ENCODE measurements at regions not wholly inside any gene's neighbourhood (a gene's known extent, or its start where the extent isn't known, plus 50 kb on each side); places are given as distances from the start of the nearest gene placed in this dataset.

DNA sequence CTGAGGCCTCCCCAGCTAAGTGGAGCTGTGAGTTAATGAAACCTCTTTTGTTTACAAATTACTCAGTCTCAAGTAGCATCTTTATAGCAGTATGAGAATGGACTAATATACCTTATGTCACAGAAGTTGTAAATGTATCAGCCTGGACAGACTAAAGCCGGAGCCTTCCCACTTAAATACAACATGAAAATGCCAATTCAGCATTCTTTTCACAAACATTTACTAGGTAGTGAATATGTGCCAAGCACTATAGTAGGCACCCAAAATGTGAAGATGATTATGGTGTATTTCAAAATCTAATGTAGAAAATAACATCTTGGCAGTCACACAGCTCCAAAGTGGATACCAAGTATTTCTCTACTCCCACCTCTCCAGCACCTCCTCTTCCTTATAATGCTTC is 693.0 kb downstream of the KCNJ2 start:
- intact Hi-C loops (cut with DNase I; ENCODE audit: low total_unique reads): no loop called here
- Histone ChIP-seq H3K4me3 (no peak overlapping the region), H3K9me3 (no peaks in the 10 kb centered on the region), H3K27me3 (no peaks in the 10 kb centered on the region), H3K4me1 (no peaks in the 10 kb centered on the region), H3K36me3 (no peaks in the 10 kb centered on the region), H3K27ac (no peak overlapping the region)
- TF ChIP-seq CTCF (IDR thresholded peaks at IDR 0.05): no peak
- DNase-seq: no peak

DNA sequence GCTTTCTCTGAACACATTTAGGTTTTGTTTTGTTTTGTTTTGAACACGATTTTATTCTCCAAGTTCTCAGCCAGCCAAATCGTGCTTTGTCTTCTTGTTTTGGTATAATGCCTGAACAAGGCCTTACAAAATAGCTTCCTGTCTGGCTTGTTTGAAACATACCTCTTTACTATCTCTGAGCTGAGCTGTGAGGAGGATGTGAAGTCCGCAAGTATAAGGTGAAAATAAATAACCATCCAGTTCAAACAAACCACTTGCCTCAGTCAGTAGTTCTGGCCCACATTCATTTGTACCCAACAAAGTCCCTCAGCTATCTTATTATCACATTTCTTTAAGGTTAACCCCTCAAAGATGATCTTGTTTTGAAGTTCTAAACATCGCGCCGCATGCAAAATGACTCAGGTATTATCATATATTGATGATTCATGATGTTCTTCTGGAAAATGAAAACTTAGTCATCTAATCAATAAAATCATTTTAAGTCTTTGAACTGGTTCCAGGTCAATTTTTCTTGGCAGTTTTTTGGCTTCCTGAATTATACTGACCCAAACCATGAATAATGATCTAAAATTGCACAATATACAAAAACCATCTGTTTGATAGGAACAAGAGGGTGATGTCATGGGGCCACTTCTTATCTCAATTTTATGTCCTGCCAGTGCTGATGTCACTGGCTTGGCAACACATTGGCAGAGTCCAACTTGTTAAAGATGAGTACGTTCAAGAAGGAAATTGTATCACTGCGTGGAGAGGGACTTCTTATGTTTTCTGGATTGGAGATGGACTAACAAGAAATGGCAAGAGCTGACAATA is 694.3 kb downstream of the KCNJ2 start:
- intact Hi-C loops (cut with DNase I; ENCODE audit: low total_unique reads): no loop called here
- no peaks in the 10 kb centered on the region for H3K36me3 ChIP-seq
- H3K4me1 ChIP-seq: no peaks in the 10 kb centered on the region
- no peak overlapping the region for H3K27ac ChIP-seq
- H3K27me3 ChIP-seq: no peaks in the 10 kb centered on the region
- no peak for DNase-seq
- no peak for TF ChIP-seq CTCF (IDR thresholded peaks at IDR 0.05)
- H3K4me3 ChIP-seq: no peak overlapping the region
- H3K9me3 ChIP-seq: no peaks in the 10 kb centered on the region

- H3K4me1 ChIP-seq: no peaks in the 10 kb centered on the region
- DNase-seq: no peak
- intact Hi-C loops (cut with DNase I; ENCODE audit: low total_unique reads): no loop called here
- H3K27ac ChIP-seq: no peak overlapping the region
- H3K4me3 ChIP-seq: no peak overlapping the region
- no peak for TF ChIP-seq CTCF (IDR thresholded peaks at IDR 0.05)
- H3K36me3 ChIP-seq: no peaks in the 10 kb centered on the region
- no peaks in the 10 kb centered on the region for H3K27me3 ChIP-seq
- no peaks in the 10 kb centered on the region for H3K9me3 ChIP-seq
These were observed 696.9 kb downstream of the KCNJ2 start for GRCh38 chr17:70865993-70866804.

DNA sequence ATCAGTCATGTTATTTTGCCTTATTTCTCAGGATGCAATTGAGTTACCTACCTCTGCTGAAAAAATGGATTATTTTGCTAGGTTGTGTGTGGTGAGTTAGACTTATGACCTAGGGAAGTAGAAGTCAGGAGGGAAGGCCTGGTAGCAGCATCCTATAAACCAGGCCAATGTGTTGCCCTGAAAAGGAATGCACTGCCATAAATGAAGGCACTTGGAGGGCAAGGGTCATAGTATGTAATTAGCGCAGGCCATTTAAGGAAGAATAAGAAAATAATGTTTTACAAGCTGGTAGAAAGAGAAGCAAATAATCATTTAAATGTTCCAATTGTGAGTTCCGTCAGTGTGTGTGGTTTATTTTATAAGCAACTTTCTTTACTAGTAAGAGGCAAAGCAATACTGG is 698.8 kb downstream of the KCNJ2 start:
- no peak for TF ChIP-seq CTCF (IDR thresholded peaks at IDR 0.05)
- no peak overlapping the region for H3K27ac ChIP-seq
- H3K4me3 ChIP-seq: no peak overlapping the region
- H3K27me3 ChIP-seq: no peaks in the 10 kb centered on the region
- DNase-seq: no peak
- H3K36me3 ChIP-seq: no peaks in the 10 kb centered on the region
- no peaks in the 10 kb centered on the region for H3K4me1 ChIP-seq
- H3K9me3 ChIP-seq: no peaks in the 10 kb centered on the region
- intact Hi-C loops (cut with DNase I; ENCODE audit: low total_unique reads): no loop called here

DNA sequence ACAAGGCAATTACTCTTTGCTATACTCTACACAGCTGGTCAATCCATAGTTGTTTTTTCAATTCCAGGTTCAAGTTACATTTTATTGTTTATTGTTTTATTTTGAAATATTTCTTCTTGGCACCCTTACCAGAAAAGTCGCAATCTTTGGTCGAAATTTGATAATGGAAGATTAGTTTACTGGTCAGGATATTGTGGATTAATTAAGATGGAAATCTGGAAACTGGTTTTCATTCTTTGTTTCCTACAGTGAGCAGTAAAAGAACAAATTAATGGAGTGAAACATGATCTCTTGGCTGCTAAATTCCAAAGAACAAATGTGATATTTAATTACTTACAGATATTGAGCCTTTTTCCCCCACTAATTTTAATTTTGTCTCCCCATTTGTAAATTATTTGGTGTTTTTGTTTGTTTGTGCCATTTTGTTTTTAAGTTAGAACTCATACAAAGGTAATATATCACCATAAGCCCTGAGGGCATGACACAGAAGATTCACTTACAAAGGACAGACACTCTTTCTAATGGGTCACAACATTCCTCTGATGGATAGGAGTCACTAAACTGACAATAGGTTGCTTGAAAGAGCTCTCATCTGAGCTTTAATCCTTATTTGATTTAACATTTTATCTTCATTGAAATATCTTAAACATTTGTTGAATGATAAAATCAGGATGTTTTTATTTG is 700.2 kb downstream of the KCNJ2 start:
- no peak for TF ChIP-seq CTCF (IDR thresholded peaks at IDR 0.05)
- intact Hi-C loops (cut with DNase I; ENCODE audit: low total_unique reads): no loop called here
- H3K36me3 ChIP-seq: no peaks in the 10 kb centered on the region

More for the DNA sequence above, 700.2 kb downstream of the KCNJ2 start:
- H3K27me3 ChIP-seq: no peaks in the 10 kb centered on the region
- no peak for DNase-seq
- no peak overlapping the region for H3K27ac ChIP-seq
- no peaks in the 10 kb centered on the region for H3K9me3 ChIP-seq
- H3K4me3 ChIP-seq: no peak overlapping the region
- no peaks in the 10 kb centered on the region for H3K4me1 ChIP-seq

Measured in tibial artery (tissue), 4 donors.